H1 (cell line): ENCODE measurements at regions not wholly inside any gene's neighbourhood (a gene's known extent, or its start where the extent isn't known, plus 50 kb on each side); places are given as distances from the start of the nearest gene placed in this dataset.

Experiments used
- CTCF ChIA-PET: fragments of 300-600 bp; sonication (Branson Sonifier 250); formaldehyde crosslinking; loops from one replicate; lab custom pipeline; 2021; ENCODE audit not compliant: partially characterized antibody; lab: Charles Lee
- POLR2A ChIA-PET: fragments of 300-600 bp; sonication (Branson Sonifier 250); formaldehyde crosslinking; loops from one replicate; lab custom pipeline; 2021; ENCODE audit warnings: inconsistent platforms; ENCODE audit not compliant: partially characterized antibody; lab: Charles Lee
- DNase-seq, 2 experiments: peaks; one replicate each; pipeline versions ENCODE4 v3.0.0 to v3.0.0-alpha.2; 2010 to 2022; ENCODE audit warnings: low spot score in 2 of 2, low read depth in 1 of 2, mixed read lengths in 1 of 2
- FAIRE-seq: peaks from 2 replicates; lab custom pipeline; 2011; peaks lifted over from hg19 to GRCh38; lab: Jason Lieb, UNC
- H2AFZ ChIP-seq: 2 replicates; pipeline ENCODE4 v1.8.1; 2012; ENCODE audit warnings: low read length, inconsistent platforms
- H2AK5ac ChIP-seq: 2 replicates; pipeline ENCODE4 v1.6.1; 2013; ENCODE audit warnings: low read depth, low read length
- H2BK120ac ChIP-seq: replicated peaks from 2 replicates; pipeline ENCODE3; 2013; ENCODE audit warnings: low read depth, low read length, inconsistent platforms
- H2BK12ac ChIP-seq: 2 replicates; pipeline ENCODE4 v1.6.1; 2013; ENCODE audit warnings: low read depth, low read length
- H2BK15ac ChIP-seq: 2 replicates; pipeline ENCODE4 v1.6.1; 2013; ENCODE audit warnings: low read length
- H2BK20ac ChIP-seq: 2 replicates; pipeline ENCODE4 v1.6.1; 2013; ENCODE audit warnings: low read length
- H2BK5ac ChIP-seq: 2 replicates; pipeline ENCODE4 v1.6.1; 2013; ENCODE audit warnings: low read depth, low read length
- H3K14ac ChIP-seq: 2 replicates; pipeline ENCODE4 v1.6.1; 2013; ENCODE audit warnings: inconsistent platforms; ENCODE audit not compliant: insufficient read length
- H3K18ac ChIP-seq: 2 replicates; pipeline ENCODE4 v1.6.1; 2013; ENCODE audit warnings: low read length; ENCODE audit errors: extremely low read depth
- H3K23ac ChIP-seq: 2 replicates; pipeline ENCODE4 v1.6.1; 2013; ENCODE audit warnings: inconsistent platforms; ENCODE audit not compliant: insufficient read length
- H3K23me2 ChIP-seq: 2 replicates; pipeline ENCODE4 v1.6.1; 2013; ENCODE audit warnings: low read depth, low read length
- H3K27ac ChIP-seq: 2 replicates; pipeline ENCODE4 v1.6.1; 2011; ENCODE audit warnings: low read depth, low read length, inconsistent platforms
- H3K27me3 ChIP-seq, 4 experiments: replicated peaks in 1 of 4; 1 replicate in 1 of 4; 2 replicates in 3 of 4; pipeline versions ENCODE4 v1.6.1 to v1.8.1; 2011 to 2013; ENCODE audit warnings: low read length in 3 of 4, mild to moderate bottlenecking in 3 of 4, inconsistent platforms in 2 of 4, mixed read lengths in 2 of 4, moderate library complexity in 1 of 4; ENCODE audit not compliant: control insufficient read depth in 3 of 4, insufficient read depth in 3 of 4; ENCODE audit errors: extremely low read depth in 1 of 4
- H3K36me3 ChIP-seq, 4 experiments: 2 replicates each; pipeline versions ENCODE4 v1.6.1 to v1.8.1; 2011 to 2013; ENCODE audit warnings: mild to moderate bottlenecking in 4 of 4, low read length in 3 of 4, moderate library complexity in 2 of 4, control low read depth in 1 of 4, inconsistent platforms in 1 of 4; ENCODE audit not compliant: insufficient read depth in 4 of 4, control insufficient read depth in 2 of 4
- H3K4ac ChIP-seq: replicated peaks from 2 replicates; pipeline ENCODE3; 2013; ENCODE audit warnings: low read length, low read depth, mixed read lengths, inconsistent platforms; ENCODE audit not compliant: insufficient read length
- H3K4me1 ChIP-seq, 4 experiments: replicated peaks in 1 of 4; 1 replicate in 1 of 4; 2 replicates in 3 of 4; pipeline versions ENCODE4 v1.6.1 to v1.8.1; 2011 to 2013; ENCODE audit warnings: low read length in 3 of 4, inconsistent platforms in 2 of 4, mixed read lengths in 1 of 4; ENCODE audit not compliant: insufficient read depth in 4 of 4, control insufficient read depth in 3 of 4
- H3K4me2 ChIP-seq, 2 experiments: 2 replicates each; pipeline versions ENCODE4 v1.6.1 to v1.8.1; 2011 to 2013; ENCODE audit warnings: low read depth in 2 of 2, low read length in 2 of 2, control low read depth in 1 of 2, inconsistent platforms in 1 of 2, mild to moderate bottlenecking in 1 of 2; ENCODE audit not compliant: insufficient read depth in 1 of 2
- H3K4me3 ChIP-seq, 4 experiments: fragments of 200-600, 300-600 bp in 1 of 4; sonication (generic), shearing (Covaris generic), sonication (Bioruptor Twin) in 1 of 4; 2 replicates each; pipeline versions ENCODE4 v1.5.1 to v1.8.1; 2011 to 2016; ENCODE audit warnings: low read length in 4 of 4, low read depth in 3 of 4, control low read depth in 2 of 4, inconsistent platforms in 2 of 4, mild to moderate bottlenecking in 2 of 4, mixed read lengths in 1 of 4, moderate library complexity in 1 of 4; ENCODE audit not compliant: insufficient read depth in 2 of 4; ENCODE audit errors: extremely low read depth in 1 of 4
- H3K56ac ChIP-seq: replicated peaks from 2 replicates; pipeline ENCODE3; 2013; ENCODE audit warnings: low read depth, mild to moderate bottlenecking, mixed read lengths, low read length, inconsistent platforms; ENCODE audit not compliant: insufficient read length
- H3K79me1 ChIP-seq: 2 replicates; pipeline ENCODE4 v1.6.1; 2013; ENCODE audit warnings: low read depth, low read length, control low read depth
- H3K79me2 ChIP-seq, 2 experiments: 2 replicates each; pipeline versions ENCODE4 v1.6.1 to v1.8.1; 2012 to 2013; ENCODE audit warnings: low read length in 2 of 2, mild to moderate bottlenecking in 2 of 2, inconsistent platforms in 1 of 2; ENCODE audit not compliant: insufficient read depth in 2 of 2, control insufficient read depth in 1 of 2
- H3K9ac ChIP-seq, 4 experiments: replicated peaks in 1 of 4; 1 replicate in 1 of 4; 2 replicates in 3 of 4; pipeline versions ENCODE4 v1.6.1 to v1.8.1; 2011 to 2013; ENCODE audit warnings: low read depth in 3 of 4, low read length in 3 of 4, control low read depth in 2 of 4, mild to moderate bottlenecking in 2 of 4, moderate library complexity in 2 of 4, inconsistent platforms in 1 of 4; ENCODE audit errors: extremely low read depth in 1 of 4
- H3K9me3 ChIP-seq, 2 experiments: 2 replicates each; pipeline versions ENCODE4 v1.6.1 to v1.8.1; 2012 to 2013; ENCODE audit warnings: mild to moderate bottlenecking in 2 of 2, moderate library complexity in 2 of 2, control low read depth in 1 of 2, inconsistent platforms in 1 of 2, low read depth in 1 of 2, low read length in 1 of 2, mixed read lengths in 1 of 2; ENCODE audit not compliant: insufficient read depth in 2 of 2
- H4K20me1 ChIP-seq, 2 experiments: replicated peaks in 1 of 2; 2 replicates each; pipeline versions ENCODE3 to v1.8.1; 2011 to 2013; ENCODE audit warnings: inconsistent platforms in 2 of 2, low read length in 2 of 2, mild to moderate bottlenecking in 1 of 2; ENCODE audit not compliant: insufficient read depth in 2 of 2, control insufficient read depth in 1 of 2
- H4K5ac ChIP-seq: 2 replicates; pipeline ENCODE4 v1.6.1; 2013; ENCODE audit warnings: low read length, low read depth, mixed read lengths, inconsistent platforms; ENCODE audit not compliant: insufficient read length
- H4K8ac ChIP-seq: 2 replicates; pipeline ENCODE4 v1.8.0; 2013; ENCODE audit warnings: mild to moderate bottlenecking, moderate library complexity, low read length, inconsistent platforms; ENCODE audit not compliant: insufficient read depth; ENCODE audit errors: extremely low read depth
- H4K91ac ChIP-seq: replicated peaks from 2 replicates; pipeline ENCODE3; 2013; ENCODE audit warnings: low read length, mixed read lengths, inconsistent platforms; ENCODE audit not compliant: insufficient read length
- E2F6 ChIP-seq: IDR thresholded peaks from 2 replicates; pipeline ENCODE4 v1.6.1; 2012; ENCODE audit warnings: inconsistent platforms
- GABPA ChIP-seq: IDR thresholded peaks from 2 replicates; pipeline ENCODE4 v1.6.1; 2011; ENCODE audit warnings: mild to moderate bottlenecking, low read length, moderate library complexity, borderline replicate concordance; ENCODE audit not compliant: insufficient read depth
- POLR2A ChIP-seq, 2 experiments: IDR thresholded peaks; 1 replicate in 1 of 2; 2 replicates in 1 of 2; pipeline ENCODE4 v1.6.1; 2011; ENCODE audit warnings: low read depth in 2 of 2, low read length in 2 of 2, mild to moderate bottlenecking in 2 of 2; ENCODE audit errors: control extremely low read depth in 1 of 2
- RAD21 ChIP-seq, 2 experiments: IDR thresholded peaks in 1 of 2; conservative IDR thresholded peaks in 1 of 2; 2 replicates each; pipeline ENCODE4 v1.6.1; 2011; ENCODE audit warnings: low read depth in 2 of 2, low read length in 2 of 2, improper control_type of control experiment in 1 of 2, inconsistent platforms in 1 of 2, mild to moderate bottlenecking in 1 of 2, moderate library complexity in 1 of 2
- WGBS, 2 experiments: shearing (Covaris generic) in 1 of 2; methylation state at CpG; one replicate each; pipeline versions ENCODE4 v1.1.6 to v1.1.7; 2013 to 2015; ENCODE audit warnings: low lambda C conversion rate in 2 of 2, mixed read lengths in 2 of 2, inconsistent platforms in 1 of 2, low coverage in 1 of 2, missing lambda C conversion rate in 1 of 2; ENCODE audit not compliant: insufficient replicate concordance in 2 of 2, insufficient coverage in 1 of 2, insufficient read length in 1 of 2; ENCODE audit errors: extremely low coverage in 1 of 2, missing lambda C conversion rate in 1 of 2; 5-methylcytosine and 5-hydroxymethylcytosine counted together

DNA sequence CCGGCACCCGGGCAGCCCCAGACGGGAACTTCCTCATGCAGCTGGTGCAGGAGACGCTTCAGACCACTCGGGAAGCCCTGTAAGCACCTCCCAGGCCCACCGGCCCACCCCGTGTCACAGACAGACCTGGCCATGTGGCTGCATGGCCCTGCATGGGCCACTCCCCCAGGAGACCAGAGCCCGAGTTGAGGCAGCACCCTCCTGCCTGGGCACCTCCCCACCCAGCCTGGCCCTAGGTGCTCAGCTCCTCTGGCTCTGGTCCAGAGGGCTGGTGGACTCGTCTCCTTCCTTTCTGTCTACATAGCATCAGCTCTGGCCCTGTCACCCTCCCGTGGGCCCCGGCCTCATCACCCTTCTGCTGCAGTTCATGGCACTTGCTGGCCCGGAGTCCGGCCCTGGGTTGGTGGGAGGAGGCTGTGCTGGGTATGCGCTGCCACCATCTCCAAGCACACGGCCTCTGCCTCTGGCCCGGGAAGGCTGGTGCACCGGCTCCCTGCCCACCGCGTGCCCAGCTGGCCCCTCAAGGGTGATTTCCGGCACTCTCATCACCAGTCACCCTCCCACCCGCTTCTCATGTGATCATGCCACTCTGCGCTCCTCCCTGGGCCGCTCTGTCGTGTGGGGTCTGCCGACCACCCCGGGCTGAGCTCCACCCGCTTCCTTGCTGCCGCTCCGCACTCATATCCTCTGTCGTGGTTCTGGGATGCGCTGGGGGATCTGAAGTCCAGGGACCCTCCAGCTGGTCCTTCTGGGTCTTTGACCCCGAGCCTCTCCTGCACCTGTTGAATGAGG is 53.1 kb upstream of the DPYSL4 start:
- POLR2A ChIA-PET, result no interaction called here
- no peak overlapping the region for H2BK120ac ChIP-seq

More for the DNA sequence above, 53.1 kb upstream of the DPYSL4 start:
- no peak overlapping the region for H3K14ac ChIP-seq
- H3K9me3 ChIP-seq, result no peaks in the 10 kb centered on the region
- H4K91ac ChIP-seq, result no peak overlapping the region
- peaks cover 0 to 3% (median 0%) of the 10 kb centered on the region in 4 experiments; a peak in 1 of 7 replicates for H3K4me1 ChIP-seq
- no peak overlapping the region for H2BK5ac ChIP-seq
- no peaks in the 10 kb centered on the region; a peak in 1 of 7 replicates for H3K27me3 ChIP-seq
- H3K36me3 ChIP-seq, result no peaks in the 10 kb centered on the region
- H3K23me2 ChIP-seq, result no peaks in the 10 kb centered on the region
- no peak overlapping the region for H2BK15ac ChIP-seq
- no peak overlapping the region for H3K4me2 ChIP-seq
- no peak overlapping the region for H3K56ac ChIP-seq
- CTCF ChIA-PET, result interaction anchor here (1.0 to 6.7 kb wide), 3 partner anchors 11 to 111 kb away, joined by 3 to 59 read pairs (median 3); no protein-coding TSS in a partner anchor
- no peaks in the 10 kb centered on the region for H3K79me1 ChIP-seq
- FAIRE-seq, result no peak
- WGBS, 2 experiments, result 95% methylated on average over 30 of the region's 32 CpGs; no CpG with 5 or more reads in 1 of the 2 experiments
- peaks cover 0 to 2% of the 10 kb centered on the region in 2 experiments for H4K20me1 ChIP-seq
- no peak overlapping the region for H3K23ac ChIP-seq
- H4K8ac ChIP-seq, result peak overlapping the region; percentile 45
- H2BK12ac ChIP-seq, result no peak overlapping the region
- H4K5ac ChIP-seq, result no peak overlapping the region
- no peaks in the 10 kb centered on the region for H3K79me2 ChIP-seq
- no peak overlapping the region for H3K18ac ChIP-seq
- no peak overlapping the region for H3K27ac ChIP-seq
- no peak overlapping the region for H2AFZ ChIP-seq
- no peak for DNase-seq
- H2AK5ac ChIP-seq, result no peak overlapping the region
- H3K4ac ChIP-seq, result no peak overlapping the region
- TF ChIP-seq E2F6 (no peak), POLR2A (IDR thresholded peaks at IDR 0.05; ENCODE audit: control extremely low read depth in 1 of 2, low read depth in 2 of 2, low read length in 2 of 2) (no peak), GABPA (no peak), RAD21 (IDR thresholded peaks at IDR 0.05 in 1 of 2, conservative IDR thresholded peaks at IDR 0.05 in 1 of 2; ENCODE audit: low read depth in 2 of 2, low read length in 2 of 2) (no peak)
- no peak overlapping the region for H3K4me3 ChIP-seq
- no peak overlapping the region for H2BK20ac ChIP-seq
- H3K9ac ChIP-seq, result no peak overlapping the region
